Fibroblast of villous mesenchyme (primary cell): ENCODE measurements at regions not wholly inside any gene's neighbourhood (a gene's known extent, or its start where the extent isn't known, plus 50 kb on each side); places are given as distances from the start of the nearest gene placed in this dataset.

ENCODE experiments used
- DNase-seq: peaks from one replicate; pipeline ENCODE4 v3.0.0-alpha.2; 2010; ENCODE audit warnings: low read depth
- H3K4me3 ChIP-seq: 2 replicates; pipeline ENCODE4 v1.5.1; 2011; ENCODE audit warnings: low read depth, mild to moderate bottlenecking, low read length
- CTCF ChIP-seq: IDR thresholded peaks from 2 replicates; pipeline ENCODE4 v1.5.1; 2012; ENCODE audit warnings: low read depth, mild to moderate bottlenecking, low read length; ENCODE audit not compliant: insufficient read depth

- H3K4me3 ChIP-seq = no peak overlapping the region
- no peak for DNase-seq
- no peak for TF ChIP-seq CTCF
Observed at GRCh38 chr6:15761045-15761502, 98.2 kb upstream of the DTNBP1 start.

GRCh38 chr6:15758631-15759215 lies 95.9 kb upstream of the DTNBP1 start:
- TF ChIP-seq CTCF = no peak
- no peak overlapping the region for H3K4me3 ChIP-seq
- no peak for DNase-seq

GRCh38 chr6:15755526-15755925 lies 92.7 kb upstream of the DTNBP1 start:
- DNase-seq = peak; percentile 79
- no peak overlapping the region for H3K4me3 ChIP-seq
- peak; percentile 7 for TF ChIP-seq CTCF

GRCh38 chr6:15754706-15755079 lies 91.9 kb upstream of the DTNBP1 start:
- no peak for DNase-seq
- no peak for TF ChIP-seq CTCF

GRCh38 chr6:15754035-15754705 lies 91.3 kb upstream of the DTNBP1 start:
- peak; percentile 24 for DNase-seq
- H3K4me3 ChIP-seq = no peak overlapping the region
- no peak for TF ChIP-seq CTCF

More at GRCh38 chr6:15754706-15755079, 91.9 kb upstream of the DTNBP1 start:
- H3K4me3 ChIP-seq = no peak overlapping the region

- no peak overlapping the region for H3K4me3 ChIP-seq
- no peak for DNase-seq
- TF ChIP-seq CTCF = peak; percentile 19
Observed at GRCh38 chr6:15752820-15753219, 90.0 kb upstream of the DTNBP1 start.

GRCh38 chr6:15751721-15752350 lies 89.0 kb upstream of the DTNBP1 start:
- TF ChIP-seq CTCF = no peak
- no peak for DNase-seq

More at GRCh38 chr6:15751721-15752350, 89.0 kb upstream of the DTNBP1 start:
- H3K4me3 ChIP-seq = no peak overlapping the region
